ENCODE measurements at regions not wholly inside any gene's neighbourhood (a gene's known extent, or its start where the extent isn't known, plus 50 kb on each side); places are given as distances from the start of the nearest gene placed in this dataset.

- no peak for DNase-seq
- Mint-ChIP-seq H3K4me3 (no peak overlapping the region), H3K27me3 (no peaks in the 10 kb centered on the region), H3K9me3 (peaks cover 0 to 14% (median under 1%) of the 10 kb centered on the region in 8 donors), H3K36me3 (no peaks in the 10 kb centered on the region), H3K27ac (no peak overlapping the region), H3K4me1 (no peaks in the 10 kb centered on the region)
- no peaks in the 10 kb centered on the region for H3K9me3 ChIP-seq (ENCODE audit: control insufficient read depth in 1 of 2, low read length in 2 of 2)
- H3K27me3 ChIP-seq (ENCODE audit: insufficient read depth, low read length), result no peaks in the 10 kb centered on the region
- H3K4me1 ChIP-seq (ENCODE audit: insufficient read depth, low read length), result no peaks in the 10 kb centered on the region
- no peak overlapping the region for H3K27ac ChIP-seq (ENCODE audit: low read depth, low read length)
- intact Hi-C loops (cut with micrococcal nuclease), result no loop called here
- ChIA-PET POLR2A (ENCODE audit: partially characterized antibody) (no interaction called here), CTCF (ENCODE audit: partially characterized antibody) (interaction anchor here (1.6 kb wide), 1 partner anchor 62 kb away, joined by 4 read pairs; no protein-coding TSS in a partner anchor)
- H3K4me3 ChIP-seq (ENCODE audit: low read length in 2 of 2), result no peak overlapping the region
- no peaks in the 10 kb centered on the region for H3K36me3 ChIP-seq (ENCODE audit: insufficient read depth, low read length)
These were observed 680.4 kb downstream of the TLR4 start for GRCh38 chr9:118384531-118385100.

DNA sequence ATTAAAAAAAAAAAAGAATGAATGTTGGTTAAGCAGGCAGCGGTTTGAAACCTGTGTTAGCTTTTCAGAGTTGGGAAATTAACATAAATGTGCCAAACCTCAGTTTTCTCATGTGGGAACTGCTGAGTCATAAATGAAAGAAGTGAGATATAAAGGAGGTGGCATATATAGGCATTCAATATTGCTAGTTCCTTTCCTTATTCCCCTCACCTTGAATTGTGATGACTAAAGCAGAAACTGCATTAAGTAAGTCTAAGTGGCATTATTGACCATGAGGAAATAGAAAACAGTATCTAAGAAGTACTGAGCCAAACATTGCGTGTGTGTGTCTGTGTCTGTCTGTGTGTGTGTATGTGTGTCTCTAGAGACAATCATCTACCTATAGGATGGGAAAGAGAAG is 691.2 kb downstream of the TLR4 start:
- H3K27me3 ChIP-seq (ENCODE audit: insufficient read depth, low read length), result no peaks in the 10 kb centered on the region
- no peak overlapping the region for H3K4me3 Mint-ChIP-seq
- H3K36me3 ChIP-seq (ENCODE audit: insufficient read depth, low read length), result no peaks in the 10 kb centered on the region
- H3K4me1 Mint-ChIP-seq, result no peaks in the 10 kb centered on the region
- H3K9me3 ChIP-seq (ENCODE audit: control insufficient read depth in 1 of 2, low read length in 2 of 2), result no peaks in the 10 kb centered on the region
- H3K4me1 ChIP-seq (ENCODE audit: insufficient read depth, low read length), result no peaks in the 10 kb centered on the region
- no peak overlapping the region for H3K27ac ChIP-seq (ENCODE audit: low read depth, low read length)
- no peak overlapping the region for H3K4me3 ChIP-seq (ENCODE audit: low read length in 2 of 2)
- intact Hi-C loops (cut with micrococcal nuclease), result no loop called here
- CTCF ChIA-PET (ENCODE audit: partially characterized antibody), result no interaction called here
- POLR2A ChIA-PET (ENCODE audit: partially characterized antibody), result no interaction called here
- H3K36me3 Mint-ChIP-seq, result no peaks in the 10 kb centered on the region
- no peaks in the 10 kb centered on the region for H3K27me3 Mint-ChIP-seq
- peaks cover 0 to 14% (median 4%) of the 10 kb centered on the region in 8 donors for H3K9me3 Mint-ChIP-seq
- DNase-seq, result no peak
- H3K27ac Mint-ChIP-seq, result no peak overlapping the region

- DNase-seq, result no peak
- POLR2A ChIA-PET (ENCODE audit: partially characterized antibody), result no interaction called here
These were observed 697.3 kb downstream of the TLR4 start for GRCh38 chr9:118401546-118401945.

GRCh38 chr9:118414676-118415075 is 710.5 kb downstream of the TLR4 start:
- Mint-ChIP-seq H3K4me1 (no peaks in the 10 kb centered on the region), H3K27me3 (no peaks in the 10 kb centered on the region), H3K36me3 (no peaks in the 10 kb centered on the region), H3K9me3 (peaks cover 0 to 22% (median 3%) of the 10 kb centered on the region in 8 donors), H3K4me3 (no peak overlapping the region), H3K27ac (no peak overlapping the region)
- no peak overlapping the region for H3K4me3 ChIP-seq (ENCODE audit: low read length in 2 of 2)
- ChIA-PET CTCF (ENCODE audit: partially characterized antibody) (no interaction called here), POLR2A (ENCODE audit: partially characterized antibody) (no interaction called here)
- H3K9me3 ChIP-seq (ENCODE audit: control insufficient read depth in 1 of 2, low read length in 2 of 2), result no peaks in the 10 kb centered on the region
- no peaks in the 10 kb centered on the region for H3K4me1 ChIP-seq (ENCODE audit: insufficient read depth, low read length)
- H3K36me3 ChIP-seq (ENCODE audit: insufficient read depth, low read length), result no peaks in the 10 kb centered on the region
- no peak overlapping the region for H3K27ac ChIP-seq (ENCODE audit: low read depth, low read length)
- no peak for DNase-seq
- no peaks in the 10 kb centered on the region for H3K27me3 ChIP-seq (ENCODE audit: insufficient read depth, low read length)
- intact Hi-C loops (cut with micrococcal nuclease), result no loop called here

More at GRCh38 chr9:118401546-118401945, 697.3 kb downstream of the TLR4 start:
- Mint-ChIP-seq H3K9me3 (peaks cover 0 to 15% (median 3%) of the 10 kb centered on the region in 8 donors), H3K4me1 (no peaks in the 10 kb centered on the region), H3K27ac (no peak overlapping the region), H3K36me3 (no peaks in the 10 kb centered on the region), H3K27me3 (no peaks in the 10 kb centered on the region), H3K4me3 (no peak overlapping the region)
- H3K9me3 ChIP-seq (ENCODE audit: control insufficient read depth in 1 of 2, low read length in 2 of 2), result no peaks in the 10 kb centered on the region
- intact Hi-C loops (cut with micrococcal nuclease), result no loop called here
- H3K4me3 ChIP-seq (ENCODE audit: low read length in 2 of 2), result no peak overlapping the region
- H3K4me1 ChIP-seq (ENCODE audit: insufficient read depth, low read length), result no peaks in the 10 kb centered on the region
- H3K36me3 ChIP-seq (ENCODE audit: insufficient read depth, low read length), result no peaks in the 10 kb centered on the region
- no peaks in the 10 kb centered on the region for H3K27me3 ChIP-seq (ENCODE audit: insufficient read depth, low read length)
- H3K27ac ChIP-seq (ENCODE audit: low read depth, low read length), result no peak overlapping the region
- CTCF ChIA-PET (ENCODE audit: partially characterized antibody), result no interaction called here

DNA sequence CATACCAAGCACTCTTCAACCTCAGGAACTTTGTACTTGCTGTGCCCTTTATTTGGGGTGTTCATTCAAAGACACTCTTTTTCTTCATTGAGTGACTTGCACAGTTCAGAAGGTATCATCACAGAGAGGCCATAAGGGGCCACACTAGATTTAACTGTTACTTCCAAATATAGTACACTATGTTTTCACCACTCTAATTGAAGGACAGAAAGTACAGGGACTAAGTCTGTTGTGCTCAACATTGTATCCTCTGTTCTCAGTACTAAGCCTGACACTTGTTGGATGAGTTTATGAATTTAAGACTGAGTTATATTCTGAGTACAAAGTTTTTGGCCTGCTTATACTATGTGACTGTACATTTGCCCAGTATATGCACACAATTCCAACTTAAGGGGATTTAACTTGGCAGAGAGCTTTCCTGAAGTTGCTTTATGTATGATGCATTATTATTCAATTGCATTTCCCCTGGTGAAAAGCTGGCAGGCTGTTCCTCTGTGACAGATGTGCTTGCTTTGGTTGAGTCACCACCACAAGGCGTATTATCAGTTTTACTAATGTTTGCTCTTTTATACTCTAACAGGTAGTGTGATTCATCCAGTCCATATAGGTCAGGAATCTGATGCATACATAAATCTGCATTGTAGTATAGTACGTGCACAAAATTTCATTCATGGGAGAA is 714.8 kb downstream of the TLR4 start:
- Mint-ChIP-seq H3K27ac (no peak overlapping the region), H3K36me3 (no peaks in the 10 kb centered on the region), H3K4me1 (no peaks in the 10 kb centered on the region), H3K9me3 (peaks cover 0 to 22% (median 2%) of the 10 kb centered on the region in 8 donors), H3K27me3 (no peaks in the 10 kb centered on the region), H3K4me3 (no peak overlapping the region)
- H3K9me3 ChIP-seq (ENCODE audit: control insufficient read depth in 1 of 2, low read length in 2 of 2), result no peaks in the 10 kb centered on the region
- ChIA-PET CTCF (ENCODE audit: partially characterized antibody) (no interaction called here), POLR2A (ENCODE audit: partially characterized antibody) (no interaction called here)
- H3K36me3 ChIP-seq (ENCODE audit: insufficient read depth, low read length), result no peaks in the 10 kb centered on the region
- H3K27me3 ChIP-seq (ENCODE audit: insufficient read depth, low read length), result no peaks in the 10 kb centered on the region
- no peak for DNase-seq
- H3K4me3 ChIP-seq (ENCODE audit: low read length in 2 of 2), result no peak overlapping the region
- intact Hi-C loops (cut with micrococcal nuclease), result no loop called here
- no peak overlapping the region for H3K27ac ChIP-seq (ENCODE audit: low read depth, low read length)
- H3K4me1 ChIP-seq (ENCODE audit: insufficient read depth, low read length), result no peaks in the 10 kb centered on the region

DNA sequence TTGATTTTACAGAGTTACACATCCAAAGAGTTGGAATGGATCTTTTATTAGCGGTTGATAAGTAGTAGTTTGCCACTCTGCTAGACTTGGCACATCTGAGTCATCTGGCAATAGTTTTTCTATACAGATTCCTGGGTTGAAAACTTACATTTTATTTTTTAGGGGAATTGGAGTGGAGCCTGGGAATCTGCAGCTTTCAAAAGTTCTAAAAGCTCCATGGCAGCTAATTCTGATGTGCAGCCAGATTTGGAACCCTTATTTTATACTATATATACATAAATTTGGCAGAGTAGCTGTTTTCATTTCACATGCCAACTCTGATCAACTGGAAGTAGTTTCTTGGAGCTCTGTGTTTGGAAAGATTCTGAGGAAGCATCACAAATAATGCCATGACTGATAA is 715.5 kb downstream of the TLR4 start:
- ChIA-PET POLR2A (ENCODE audit: partially characterized antibody) (no interaction called here), CTCF (ENCODE audit: partially characterized antibody) (no interaction called here)
- H3K4me1 Mint-ChIP-seq, result no peaks in the 10 kb centered on the region
- peaks cover 0 to 20% (median 2%) of the 10 kb centered on the region in 8 donors for H3K9me3 Mint-ChIP-seq
- no peak for DNase-seq
- no peak overlapping the region for H3K4me3 Mint-ChIP-seq
- H3K27ac Mint-ChIP-seq, result no peak overlapping the region
- intact Hi-C loops (cut with micrococcal nuclease), result no loop called here
- no peaks in the 10 kb centered on the region for H3K36me3 Mint-ChIP-seq
- Histone ChIP-seq H3K9me3 (ENCODE audit: control insufficient read depth in 1 of 2, low read length in 2 of 2) (no peaks in the 10 kb centered on the region), H3K36me3 (ENCODE audit: insufficient read depth, low read length) (no peaks in the 10 kb centered on the region), H3K4me3 (ENCODE audit: low read length in 2 of 2) (no peak overlapping the region), H3K27ac (ENCODE audit: low read depth, low read length) (no peak overlapping the region), H3K4me1 (ENCODE audit: insufficient read depth, low read length) (no peaks in the 10 kb centered on the region), H3K27me3 (ENCODE audit: insufficient read depth, low read length) (no peaks in the 10 kb centered on the region)
- H3K27me3 Mint-ChIP-seq, result no peaks in the 10 kb centered on the region

DNA sequence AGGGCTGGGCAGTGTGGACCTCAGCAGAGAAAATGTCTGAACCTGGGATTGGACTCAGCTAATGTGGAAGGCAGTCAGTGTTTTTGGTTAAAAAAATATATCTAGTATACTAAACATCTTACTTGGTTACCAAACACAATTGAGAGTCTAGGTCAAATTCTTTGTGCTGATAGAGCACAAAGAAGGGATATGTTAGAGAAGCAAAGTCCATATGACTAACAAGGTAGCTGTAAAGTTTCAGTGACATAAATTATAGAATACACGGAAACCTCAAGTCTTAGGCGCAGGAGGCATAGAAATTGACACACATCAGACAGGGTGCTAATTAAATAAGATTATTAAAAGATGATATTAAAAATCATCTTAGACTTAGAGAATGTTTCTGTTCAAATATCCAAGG is 718.3 kb downstream of the TLR4 start:
- Mint-ChIP-seq H3K9me3 (peaks cover 0 to 5% (median under 1%) of the 10 kb centered on the region in 8 donors), H3K27me3 (no peaks in the 10 kb centered on the region), H3K27ac (no peak overlapping the region), H3K36me3 (no peaks in the 10 kb centered on the region), H3K4me1 (no peaks in the 10 kb centered on the region), H3K4me3 (no peak overlapping the region)
- Histone ChIP-seq H3K4me3 (ENCODE audit: low read length in 2 of 2) (no peak overlapping the region), H3K4me1 (ENCODE audit: insufficient read depth, low read length) (no peaks in the 10 kb centered on the region), H3K9me3 (ENCODE audit: control insufficient read depth in 1 of 2, low read length in 2 of 2) (no peaks in the 10 kb centered on the region), H3K27me3 (ENCODE audit: insufficient read depth, low read length) (no peaks in the 10 kb centered on the region), H3K27ac (ENCODE audit: low read depth, low read length) (no peak overlapping the region), H3K36me3 (ENCODE audit: insufficient read depth, low read length) (no peaks in the 10 kb centered on the region)
- no peak for DNase-seq
- intact Hi-C loops (cut with micrococcal nuclease), result no loop called here
- CTCF ChIA-PET (ENCODE audit: partially characterized antibody), result no interaction called here
- POLR2A ChIA-PET (ENCODE audit: partially characterized antibody), result no interaction called here

Measured in CD4-positive, alpha-beta memory T cell (primary cell).